RPMI7951 (cell line): ENCODE measurements at regions not wholly inside any gene's neighbourhood (a gene's known extent, or its start where the extent isn't known, plus 50 kb on each side); places are given as distances from the start of the nearest gene placed in this dataset.
"Not testable (repeated sequence)": the region's sequence is repeated elsewhere in the genome, so short reads cannot be mapped to it uniquely, and the experiment has no call there.

Experiments
- DNase-seq: peaks from one replicate; pipeline ENCODE4 v3.0.0-alpha.2; 2012; ENCODE audit warnings: low read depth

GRCh38 chr3:82761858-82762257 lies 1000.4 kb upstream of the GBE1 start:
- no peak for DNase-seq

- no peak for DNase-seq
Measured at GRCh38 chr3:82745544-82745943, 984.1 kb upstream of the GBE1 start.

GRCh38 chr3:82743196-82743595 lies 981.8 kb upstream of the GBE1 start:
- DNase-seq, result no peak

- no peak for DNase-seq
Measured at GRCh38 chr3:82741346-82741745, 979.9 kb upstream of the GBE1 start.

GRCh38 chr3:82739390-82739789 lies 977.9 kb upstream of the GBE1 start:
- DNase-seq, result no peak

- no peak for DNase-seq
Measured at GRCh38 chr3:82736696-82737277, 975.3 kb upstream of the GBE1 start.

- DNase-seq, result no peak
Measured at GRCh38 chr3:82715091-82715856, 953.8 kb upstream of the GBE1 start.

- DNase-seq, result no peak
Measured at GRCh38 chr3:82707035-82707434, 945.6 kb upstream of the GBE1 start.

- no peak for DNase-seq
Measured at GRCh38 chr3:82685761-82686160, 924.3 kb upstream of the GBE1 start.

GRCh38 chr3:82676356-82677026 lies 915.0 kb upstream of the GBE1 start:
- no peak for DNase-seq

GRCh38 chr3:82672966-82673365 lies 911.5 kb upstream of the GBE1 start:
- no peak for DNase-seq

GRCh38 chr3:82671466-82671865 lies 910.0 kb upstream of the GBE1 start:
- DNase-seq, result no peak

- no peak for DNase-seq
Measured at GRCh38 chr3:82654708-82655107, 893.3 kb upstream of the GBE1 start.

GRCh38 chr3:82643948-82644347 lies 882.5 kb upstream of the GBE1 start:
- DNase-seq, result no peak

GRCh38 chr3:82641701-82642100 lies 880.3 kb upstream of the GBE1 start:
- no peak for DNase-seq

GRCh38 chr3:82640254-82640653 lies 878.8 kb upstream of the GBE1 start:
- no peak for DNase-seq

GRCh38 chr3:82637574-82637973 lies 876.1 kb upstream of the GBE1 start:
- DNase-seq, result no peak

GRCh38 chr3:82636177-82636576 lies 874.7 kb upstream of the GBE1 start:
- DNase-seq, result no peak

- DNase-seq, result no peak
Measured at GRCh38 chr3:82633319-82633718, 871.9 kb upstream of the GBE1 start.

- no peak for DNase-seq
Measured at GRCh38 chr3:82629937-82630336, 868.5 kb upstream of the GBE1 start.

GRCh38 chr3:82628385-82629014 lies 867.1 kb upstream of the GBE1 start:
- DNase-seq, result no peak

GRCh38 chr3:82627733-82628132 lies 866.3 kb upstream of the GBE1 start:
- DNase-seq, result no peak

- not testable (repeated sequence) for DNase-seq
Measured at GRCh38 chr3:82620744-82621143, 859.3 kb upstream of the GBE1 start.
